ENCODE measurements at regions not wholly inside any gene's neighbourhood (a gene's known extent, or its start where the extent isn't known, plus 50 kb on each side); places are given as distances from the start of the nearest gene placed in this dataset.

- no peak overlapping the region for H3K4me3 ChIP-seq
- no peaks in the 10 kb centered on the region for H3K27me3 ChIP-seq
- H3K27ac ChIP-seq = no peak overlapping the region
- no peak for DNase-seq
- no peaks in the 10 kb centered on the region for H3K9me3 ChIP-seq
- TF ChIP-seq CTCF (IDR thresholded peaks at IDR 0.05) = no peak
- no peak for TF ChIP-seq POLR2A (IDR thresholded peaks at IDR 0.05)
- 86% methylated on average over 1 of the region's 1 CpG for WGBS, 2 donors
- H3K36me3 ChIP-seq (ENCODE audit: low read depth, missing control alignments) = no peaks in the 10 kb centered on the region
- no peaks in the 10 kb centered on the region for H3K4me1 ChIP-seq
- intact Hi-C loops (cut with DNase I; ENCODE audit: low total_unique reads) = no loop called here
Observed at GRCh38 chr7:41385996-41386395, 316.9 kb downstream of the INHBA start.

DNA sequence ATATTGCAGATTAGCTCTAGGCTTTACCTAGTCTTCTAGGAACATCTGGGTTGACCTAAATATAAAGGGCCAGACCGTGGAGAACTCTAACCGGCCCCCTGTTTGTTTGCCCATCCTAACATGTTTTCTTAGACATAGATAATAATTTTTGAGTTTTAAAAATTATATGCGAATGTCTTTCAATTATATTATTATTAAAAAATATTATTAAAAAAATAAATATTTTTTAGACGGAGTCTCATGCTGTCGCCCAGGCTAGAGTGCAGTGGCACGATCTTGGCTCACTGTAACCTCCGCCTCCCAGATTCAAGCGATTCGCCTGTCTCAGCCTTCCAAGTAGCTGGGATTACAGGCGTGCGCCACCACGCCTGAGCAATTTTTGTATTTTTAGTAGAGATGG is 318.5 kb downstream of the INHBA start:
- Histone ChIP-seq H3K9me3 (no peaks in the 10 kb centered on the region), H3K4me3 (no peak overlapping the region), H3K36me3 (ENCODE audit: low read depth, missing control alignments) (no peaks in the 10 kb centered on the region), H3K27ac (no peak overlapping the region), H3K27me3 (no peaks in the 10 kb centered on the region), H3K4me1 (no peaks in the 10 kb centered on the region)
- TF ChIP-seq POLR2A (IDR thresholded peaks at IDR 0.05) = no peak
- intact Hi-C loops (cut with DNase I; ENCODE audit: low total_unique reads) = no loop called here
- DNase-seq = no peak
- 83 to 89% methylated on average over 12 of the region's 12 CpGs for WGBS, 2 donors

DNA sequence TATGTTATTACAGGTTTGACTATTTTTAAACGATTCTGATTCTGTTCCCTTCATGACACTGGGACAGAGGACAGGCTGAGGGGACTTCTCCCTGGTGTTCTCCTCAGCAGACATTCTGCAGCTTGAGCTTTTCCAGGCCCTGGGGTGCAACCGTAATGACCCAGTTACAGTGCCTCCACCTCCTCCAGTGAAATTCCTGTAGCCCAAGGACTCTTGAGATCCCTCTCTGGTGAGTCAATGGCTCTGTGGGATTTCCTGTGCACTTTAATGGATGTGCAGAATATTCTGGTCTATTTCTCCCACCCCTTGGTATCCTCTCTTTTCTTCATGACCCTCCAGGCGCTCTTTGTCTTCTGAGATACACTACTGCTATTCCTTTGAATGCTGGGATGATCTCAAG is 319.3 kb downstream of the INHBA start:
- Histone ChIP-seq H3K36me3 (ENCODE audit: low read depth, missing control alignments) (no peaks in the 10 kb centered on the region), H3K4me3 (no peak overlapping the region), H3K4me1 (no peaks in the 10 kb centered on the region), H3K27me3 (no peaks in the 10 kb centered on the region), H3K27ac (no peak overlapping the region), H3K9me3 (no peaks in the 10 kb centered on the region)
- WGBS, 2 donors = 60 to 63% methylated on average over 3 of the region's 3 CpGs
- TF ChIP-seq CTCF (IDR thresholded peaks at IDR 0.05) (no peak), POLR2A (IDR thresholded peaks at IDR 0.05) (no peak)
- intact Hi-C loops (cut with DNase I; ENCODE audit: low total_unique reads) = no loop called here
- DNase-seq = no peak

DNA sequence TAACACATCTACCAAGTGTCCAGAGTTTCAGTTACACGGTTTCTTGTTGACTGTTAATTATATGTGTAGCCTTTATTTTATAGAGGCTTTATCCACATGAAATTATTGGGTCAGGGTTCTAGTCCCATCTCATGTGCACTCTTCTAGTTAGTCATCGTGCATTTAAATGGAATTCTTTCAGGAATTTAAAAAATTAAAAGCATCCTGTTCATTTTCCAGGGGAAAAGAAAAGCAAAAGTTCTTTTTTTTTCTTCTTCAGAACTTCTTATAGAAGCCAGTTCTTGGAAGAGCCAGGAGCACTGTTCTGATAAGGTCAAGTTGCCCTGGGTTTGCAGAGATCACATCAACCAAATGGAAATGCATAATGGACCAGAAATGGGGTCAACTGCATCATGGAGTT is 324.7 kb downstream of the INHBA start:
- intact Hi-C loops (cut with DNase I; ENCODE audit: low total_unique reads) = no loop called here
- no peaks in the 10 kb centered on the region for H3K36me3 ChIP-seq (ENCODE audit: low read depth, missing control alignments)
- no peaks in the 10 kb centered on the region for H3K4me1 ChIP-seq
- H3K27ac ChIP-seq = no peak overlapping the region
- no peak for TF ChIP-seq POLR2A (IDR thresholded peaks at IDR 0.05)
- no peak for TF ChIP-seq CTCF (IDR thresholded peaks at IDR 0.05)
- no peaks in the 10 kb centered on the region for H3K27me3 ChIP-seq
- 71 to 86% methylated on average over 2 of the region's 2 CpGs for WGBS, 2 donors
- DNase-seq = no peak
- H3K9me3 ChIP-seq = no peaks in the 10 kb centered on the region
- H3K4me3 ChIP-seq = no peak overlapping the region

GRCh38 chr7:41375582-41375981 is 327.3 kb downstream of the INHBA start:
- intact Hi-C loops (cut with DNase I; ENCODE audit: low total_unique reads) = no loop called here
- Histone ChIP-seq H3K9me3 (no peaks in the 10 kb centered on the region), H3K4me3 (no peak overlapping the region), H3K27ac (no peak overlapping the region), H3K4me1 (no peaks in the 10 kb centered on the region), H3K36me3 (ENCODE audit: low read depth, missing control alignments) (no peaks in the 10 kb centered on the region), H3K27me3 (no peaks in the 10 kb centered on the region)
- WGBS, 2 donors = 63 to 78% methylated on average over 1 of the region's 1 CpG
- TF ChIP-seq CTCF (IDR thresholded peaks at IDR 0.05) (no peak), POLR2A (IDR thresholded peaks at IDR 0.05) (no peak)
- no peak for DNase-seq
